Aorta (tissue), 5 donors: ENCODE measurements at regions not wholly inside any gene's neighbourhood (a gene's known extent, or its start where the extent isn't known, plus 50 kb on each side); places are given as distances from the start of the nearest gene placed in this dataset.
"Not testable (repeated sequence)": the region's sequence is repeated elsewhere in the genome, so short reads cannot be mapped to it uniquely, and the experiment has no call there.

ENCODE experiments used
- ATAC-seq: fragments of 200-7000 bp; cut with Tn5 transposase; one replicate; pipeline ENCODE4 v1.9.1; 2022; ENCODE audit warnings: moderate library complexity; ENCODE audit not compliant: low FRiP score
- DNase-seq, 2 donors: peaks; one replicate each; pipeline ENCODE4 v3.0.0-alpha.2; 2020
- H3K27ac ChIP-seq, 2 donors: one replicate each; pipeline ENCODE4 v1.5.1; 2013; ENCODE audit warnings: low read length in 2 of 2, mild to moderate bottlenecking in 2 of 2, moderate library complexity in 2 of 2, control low read depth in 1 of 2, inconsistent platforms in 1 of 2, low read depth in 1 of 2
- H3K27me3 ChIP-seq, 2 donors: one replicate each; pipeline ENCODE4 v1.6.1; 2013; ENCODE audit warnings: control low read depth in 1 of 2, low read length in 1 of 2, mild to moderate bottlenecking in 1 of 2, moderate library complexity in 1 of 2; ENCODE audit not compliant: insufficient read depth in 2 of 2, control insufficient read depth in 1 of 2
- H3K36me3 ChIP-seq, 2 donors: one replicate each; pipeline ENCODE4 v1.6.1; 2013; ENCODE audit warnings: control low read depth in 1 of 2, low read length in 1 of 2, mild to moderate bottlenecking in 1 of 2; ENCODE audit not compliant: insufficient read depth in 2 of 2, control insufficient read depth in 1 of 2
- H3K4me1 ChIP-seq, 2 donors: one replicate each; pipeline ENCODE4 v1.6.1; 2013; ENCODE audit warnings: low read length in 2 of 2, control low read depth in 1 of 2, mild to moderate bottlenecking in 1 of 2, moderate library complexity in 1 of 2; ENCODE audit not compliant: insufficient read depth in 2 of 2, control insufficient read depth in 1 of 2
- H3K4me3 ChIP-seq, 2 donors: one replicate each; pipeline ENCODE4 v1.5.1; 2013; ENCODE audit warnings: low read length in 2 of 2, control low read depth in 1 of 2, mild to moderate bottlenecking in 1 of 2
- H3K9me3 ChIP-seq: one replicate; pipeline ENCODE4 v1.6.1; 2013; ENCODE audit warnings: mild to moderate bottlenecking, low read length; ENCODE audit not compliant: control insufficient read depth
- WGBS, 2 donors: extraction: QIAGEN DNeasy Blood & Tissue Kit; methylation state at CpG; one replicate each; pipeline ENCODE4 v1.1.7; 2013; 5-methylcytosine and 5-hydroxymethylcytosine counted together
- intact Hi-C, 2 donors: fragments of 100-400 bp; cut with DNase I; formaldehyde crosslinking; loops; one replicate each; pipeline versions ENCODE4 v1.14.2 to v1.15.0; 2022
- donor health status: healthy with polysubstance abuse.
- donor health status: Bipolar disorder and iron deficiency.
- donor health status: DM: no; HTN: no; CAD: no.
- donor health status: DM: no; HTN: no; CAD: no.
- donor health status: DM: yes; HTN: yes; CAD: no.

- WGBS, 2 donors, result 68 to 78% methylated on average over 2 of the region's 2 CpGs
- Histone ChIP-seq H3K4me1 (no peaks in the 10 kb centered on the region), H3K36me3 (no peaks in the 10 kb centered on the region), H3K4me3 (no peak overlapping the region), H3K27me3 (no peaks in the 10 kb centered on the region), H3K9me3 (peaks cover 1% of the 10 kb centered on the region), H3K27ac (no peak overlapping the region)
- ATAC-seq (no peak), DNase-seq (no peak)
- intact Hi-C loops, result no loop called here
These were observed 139.1 kb downstream of the RERGL start for GRCh38 chr12:17950898-17951297.

- ATAC-seq (no peak), DNase-seq (no peak)
- Histone ChIP-seq H3K36me3 (no peaks in the 10 kb centered on the region), H3K27me3 (no peaks in the 10 kb centered on the region), H3K4me3 (no peak overlapping the region), H3K9me3 (peaks cover 1% of the 10 kb centered on the region), H3K4me1 (no peaks in the 10 kb centered on the region), H3K27ac (no peak overlapping the region)
- intact Hi-C loops, result no loop called here
- WGBS, 2 donors, result 63 to 67% methylated on average over 2 of the region's 2 CpGs
These were observed 140.3 kb downstream of the RERGL start for GRCh38 chr12:17949558-17950141.

DNA sequence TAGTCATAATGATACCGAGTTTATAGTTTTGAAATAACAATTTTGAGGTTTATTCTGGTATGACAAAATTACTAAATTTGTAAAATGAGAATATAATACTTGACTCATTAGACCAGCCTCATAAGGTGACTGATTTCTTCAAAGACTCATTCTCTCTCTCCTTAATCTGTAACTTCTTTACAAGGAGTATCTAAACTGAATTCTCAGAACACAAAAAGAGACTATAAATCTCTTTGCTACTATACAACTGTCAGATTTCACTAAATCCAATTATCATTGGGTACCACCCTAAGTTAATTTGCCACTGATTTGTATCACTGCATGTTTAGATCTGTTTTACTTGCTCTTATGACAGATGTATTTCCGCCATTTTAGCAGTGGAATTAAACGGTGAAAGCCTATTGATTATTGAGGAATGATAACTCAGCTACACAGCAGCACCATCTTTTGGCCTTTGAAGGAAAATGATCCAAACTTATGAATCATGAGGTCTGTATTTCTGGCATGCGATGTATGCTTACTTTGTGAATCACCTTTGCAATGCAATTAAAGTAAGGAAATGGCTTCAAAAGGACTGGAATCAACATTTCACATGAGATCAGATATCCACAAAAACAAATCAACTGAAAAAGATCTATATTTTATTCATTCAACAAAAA is 161.2 kb downstream of the RERGL start:
- Histone ChIP-seq H3K27ac (no peak overlapping the region), H3K27me3 (no peaks in the 10 kb centered on the region), H3K9me3 (no peaks in the 10 kb centered on the region), H3K4me1 (no peaks in the 10 kb centered on the region), H3K4me3 (no peak overlapping the region), H3K36me3 (no peaks in the 10 kb centered on the region)
- ATAC-seq, result no peak
- 59 to 65% methylated on average over 4 of the region's 4 CpGs for WGBS, 2 donors
- intact Hi-C loops, result no loop called here
- no peak for DNase-seq

DNA sequence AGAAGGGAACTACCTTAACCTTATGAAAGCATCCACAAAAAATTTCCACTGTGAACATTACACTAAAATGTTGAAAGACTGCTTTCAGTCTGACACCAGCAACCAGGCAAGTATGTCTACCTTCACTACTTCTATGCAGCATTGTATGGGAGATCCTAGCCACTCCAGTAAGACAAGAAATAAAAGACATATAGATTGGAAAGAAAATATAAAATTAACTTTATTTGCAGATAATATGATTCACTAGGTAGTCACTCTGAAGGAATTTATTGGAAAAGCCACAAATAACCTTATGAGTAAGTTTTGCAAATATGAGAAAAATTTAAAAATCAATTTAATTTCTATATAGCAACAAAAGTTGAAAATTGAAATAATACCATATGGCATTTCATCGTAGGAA is 172.0 kb downstream of the RERGL start:
- ATAC-seq (no peak), DNase-seq (no peak)
- no peak overlapping the region for H3K4me3 ChIP-seq
- intact Hi-C loops, result no loop called here
- no peaks in the 10 kb centered on the region for H3K4me1 ChIP-seq
- no peaks in the 10 kb centered on the region for H3K27me3 ChIP-seq
- H3K27ac ChIP-seq, result no peak overlapping the region
- H3K9me3 ChIP-seq, result peaks cover 2% of the 10 kb centered on the region
- 86 to 89% methylated on average over 1 of the region's 1 CpG for WGBS, 2 donors
- H3K36me3 ChIP-seq, result no peaks in the 10 kb centered on the region

- H3K4me3 ChIP-seq, result no peak overlapping the region
- intact Hi-C loops, result no loop called here
- no peaks in the 10 kb centered on the region for H3K4me1 ChIP-seq
- no peak for ATAC-seq
- WGBS, 2 donors, result 96 to 97% methylated on average over 1 of the region's 1 CpG
- no peaks in the 10 kb centered on the region for H3K36me3 ChIP-seq
- H3K27me3 ChIP-seq, result no peaks in the 10 kb centered on the region
- no peak for DNase-seq
- no peak overlapping the region for H3K27ac ChIP-seq
- no peaks in the 10 kb centered on the region for H3K9me3 ChIP-seq
These were observed 205.4 kb downstream of the RERGL start for GRCh38 chr12:17884581-17884980.

DNA sequence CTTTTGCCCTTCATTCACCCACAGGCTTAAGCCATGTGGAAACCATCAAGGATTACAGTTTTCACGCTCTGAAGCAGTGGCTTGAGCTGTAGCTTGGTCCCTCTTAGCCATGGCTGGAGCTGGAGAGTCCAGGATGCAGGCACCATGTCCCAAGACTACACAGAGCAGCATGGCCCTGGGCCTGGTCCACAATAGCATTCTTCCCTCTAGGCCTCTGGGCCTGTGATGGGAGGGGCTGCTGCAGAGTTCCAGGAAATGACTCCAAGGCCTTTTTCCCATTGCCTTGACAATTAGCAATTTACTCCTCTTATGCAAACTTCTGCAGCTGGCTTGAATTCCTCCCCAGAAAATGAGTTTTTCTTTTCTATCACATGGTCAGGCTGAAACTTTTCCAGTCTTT is 211.3 kb downstream of the RERGL start:
- 46 to 62% methylated on average over 1 of the region's 1 CpG for WGBS, 2 donors
- no peaks in the 10 kb centered on the region for H3K36me3 ChIP-seq
- ATAC-seq (no peak), DNase-seq (no peak)
- H3K4me1 ChIP-seq, result no peaks in the 10 kb centered on the region
- H3K27ac ChIP-seq, result no peak overlapping the region
- intact Hi-C loops, result no loop called here
- no peak overlapping the region for H3K4me3 ChIP-seq
- H3K9me3 ChIP-seq, result peaks cover 2% of the 10 kb centered on the region
- H3K27me3 ChIP-seq, result no peaks in the 10 kb centered on the region

- Histone ChIP-seq H3K4me3 (no peak overlapping the region), H3K27ac (no peak overlapping the region), H3K4me1 (no peaks in the 10 kb centered on the region), H3K9me3 (peaks cover 2% of the 10 kb centered on the region), H3K36me3 (no peaks in the 10 kb centered on the region), H3K27me3 (no peaks in the 10 kb centered on the region)
- intact Hi-C loops, result no loop called here
- DNase-seq (no peak), ATAC-seq (no peak)
These were observed 214.8 kb downstream of the RERGL start for GRCh38 chr12:17875230-17875629.

DNA sequence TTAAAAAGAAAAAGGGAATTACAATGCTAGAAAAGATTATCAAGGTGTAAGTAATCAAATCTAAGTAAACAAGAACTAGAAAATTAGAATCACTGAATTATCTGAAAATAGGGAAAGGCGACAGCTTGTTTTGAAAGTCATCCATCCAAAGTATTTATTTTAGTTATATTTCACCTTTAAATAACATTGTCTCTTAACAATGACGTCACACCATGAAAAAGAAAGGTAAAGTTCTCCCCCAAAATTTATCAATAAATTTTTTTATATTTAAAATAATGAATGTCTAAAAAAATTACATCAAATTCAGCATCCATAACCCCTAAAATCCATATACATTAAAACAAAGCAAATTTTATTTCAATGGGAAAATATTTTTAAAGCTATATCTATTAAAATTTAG is 223.2 kb downstream of the RERGL start:
- DNase-seq (no peak), ATAC-seq (no peak)
- Histone ChIP-seq H3K27ac (no peak overlapping the region), H3K4me1 (no peaks in the 10 kb centered on the region), H3K4me3 (no peak overlapping the region), H3K9me3 (peaks cover 1% of the 10 kb centered on the region), H3K36me3 (no peaks in the 10 kb centered on the region), H3K27me3 (no peaks in the 10 kb centered on the region)
- intact Hi-C loops, result loop anchor here in 1 of 2 donors (5.0 kb wide), 1 partner anchor 90 kb away; no protein-coding TSS in a partner anchor
- WGBS, 2 donors, result 61 to 72% methylated on average over 2 of the region's 2 CpGs

DNA sequence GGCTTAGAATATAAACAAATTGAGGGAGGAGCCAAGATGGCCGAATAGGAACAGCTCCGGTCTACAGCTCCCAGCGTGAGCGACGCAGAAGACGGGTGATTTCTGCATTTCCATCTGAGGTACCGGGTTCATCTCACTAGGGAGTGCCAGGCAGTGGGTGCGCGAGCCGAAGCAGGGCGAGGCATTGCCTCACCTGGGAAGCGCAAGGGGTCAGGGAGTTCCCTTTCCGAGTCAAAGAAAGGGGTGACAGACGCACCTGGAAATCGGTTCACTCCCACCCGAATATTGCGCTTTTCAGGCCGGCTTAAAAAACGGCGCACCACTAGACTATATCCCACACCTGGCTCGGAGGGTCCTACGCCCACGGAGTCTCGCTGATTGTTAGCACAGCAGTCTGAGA is 234.4 kb downstream of the RERGL start:
- DNase-seq, ATAC-seq, intact Hi-C loops, H3K9me3 ChIP-seq, H3K4me3 ChIP-seq, H3K4me1 ChIP-seq, H3K27me3 ChIP-seq, H3K36me3 ChIP-seq, H3K27ac ChIP-seq: not testable (repeated sequence)
- 91 to 92% methylated on average over 24 of the region's 24 CpGs for WGBS, 2 donors
